Astrocyte (in vitro differentiated cells and primary cell): ENCODE measurements at regions not wholly inside any gene's neighbourhood (a gene's known extent, or its start where the extent isn't known, plus 50 kb on each side); places are given as distances from the start of the nearest gene placed in this dataset.

Experiments
- CTCF ChIP-seq: IDR thresholded peaks from 2 replicates; pipeline ENCODE4 v1.5.1; 2011; ENCODE audit warnings: low read depth, mild to moderate bottlenecking, inconsistent platforms, low read length, moderate library complexity; ENCODE audit not compliant: insufficient read depth
- EZH2 ChIP-seq: IDR thresholded peaks from 2 replicates; pipeline ENCODE4 v1.6.1; 2012; ENCODE audit warnings: mild to moderate bottlenecking, low read length, inconsistent platforms; ENCODE audit not compliant: insufficient read depth

- no peak for TF ChIP-seq CTCF
- TF ChIP-seq EZH2: no peak
Measured at GRCh38 chr15:56808160-56808559, 74.9 kb upstream of the ZNF280D start.
